ENCODE measurements at regions not wholly inside any gene's neighbourhood (a gene's known extent, or its start where the extent isn't known, plus 50 kb on each side); places are given as distances from the start of the nearest gene placed in this dataset.

DNA sequence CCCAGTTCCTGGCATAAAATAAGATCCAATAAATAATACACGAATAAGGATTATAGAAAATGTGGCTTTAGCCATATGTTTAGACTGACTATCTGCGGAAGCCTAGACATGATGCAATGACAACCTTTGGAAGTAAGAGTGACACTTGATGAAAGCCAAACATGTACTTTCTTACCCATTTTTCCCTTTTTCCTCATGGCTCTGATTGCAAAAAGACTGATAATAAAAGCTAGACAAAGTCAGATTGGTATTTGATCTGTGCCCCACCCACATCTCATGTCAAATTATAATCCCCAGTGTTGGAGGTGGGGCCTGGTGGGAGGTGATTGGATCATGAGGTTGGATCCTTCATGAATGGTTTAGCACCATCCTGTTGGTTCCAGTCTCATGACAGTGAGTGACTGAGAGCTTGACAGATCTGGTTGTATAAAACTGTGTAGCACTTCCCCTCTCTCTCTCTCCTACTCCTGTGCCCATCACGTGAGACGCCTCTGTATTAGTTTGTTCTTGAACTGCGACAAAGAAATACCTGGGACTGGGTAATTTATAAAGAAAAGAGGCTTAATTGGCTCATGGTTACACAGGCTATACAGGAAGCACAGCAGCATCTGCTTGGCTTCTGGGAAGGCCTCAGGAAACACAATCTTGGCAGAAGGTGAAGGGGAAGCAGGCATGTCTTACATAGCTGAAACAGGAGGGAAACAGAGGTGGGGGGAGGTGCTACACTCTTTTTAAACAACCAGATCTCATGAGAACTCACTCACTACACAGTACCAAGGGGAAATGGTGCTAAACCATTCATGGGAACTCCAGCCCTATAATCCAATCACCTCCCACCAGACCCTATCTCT is 243.4 kb upstream of the PIK3R1 start:
- Histone ChIP-seq H3K4me2 (ENCODE audit: low read depth, low read length, poor library complexity, severe bottlenecking) (no peak overlapping the region), H3F3A (ENCODE audit: insufficient read depth) (no peaks in the 10 kb centered on the region), H2AFZ (ENCODE audit: low read depth, low read length, severe bottlenecking) (no peak overlapping the region)

DNA sequence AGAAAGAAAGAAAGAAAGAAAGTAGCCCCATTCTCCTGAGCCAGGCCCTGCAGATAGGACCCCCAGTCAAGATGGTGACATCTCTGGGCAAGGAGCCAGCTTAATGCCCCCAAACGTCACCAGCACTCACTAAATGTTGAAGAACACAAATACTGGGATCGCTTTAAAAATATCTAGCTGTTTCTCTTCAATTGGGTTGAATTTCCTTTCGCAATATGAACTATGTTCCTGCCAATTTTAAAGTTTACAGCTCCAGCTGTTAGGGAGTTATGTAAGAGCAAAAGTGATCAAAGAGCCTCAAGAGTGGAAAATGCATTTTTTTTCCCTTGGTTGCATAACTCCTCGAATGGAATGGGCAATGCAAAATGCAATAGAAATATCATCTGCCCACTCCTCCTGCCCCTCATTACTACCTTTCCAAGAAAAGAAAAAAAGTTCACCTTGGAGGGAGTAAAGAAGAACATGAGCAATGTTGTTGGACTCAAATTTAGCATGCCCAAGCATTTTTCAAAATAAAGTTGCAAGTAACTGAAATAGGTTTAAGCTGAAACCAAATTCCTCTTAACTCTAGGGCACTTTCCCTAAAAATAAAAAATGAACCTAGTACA is 244.2 kb upstream of the PIK3R1 start:
- TF ChIP-seq EZH2phosphoT487 (conservative IDR thresholded peaks at IDR 0.05; ENCODE audit: low read length), result no peak
- TF ChIP-seq, protein P1, sequence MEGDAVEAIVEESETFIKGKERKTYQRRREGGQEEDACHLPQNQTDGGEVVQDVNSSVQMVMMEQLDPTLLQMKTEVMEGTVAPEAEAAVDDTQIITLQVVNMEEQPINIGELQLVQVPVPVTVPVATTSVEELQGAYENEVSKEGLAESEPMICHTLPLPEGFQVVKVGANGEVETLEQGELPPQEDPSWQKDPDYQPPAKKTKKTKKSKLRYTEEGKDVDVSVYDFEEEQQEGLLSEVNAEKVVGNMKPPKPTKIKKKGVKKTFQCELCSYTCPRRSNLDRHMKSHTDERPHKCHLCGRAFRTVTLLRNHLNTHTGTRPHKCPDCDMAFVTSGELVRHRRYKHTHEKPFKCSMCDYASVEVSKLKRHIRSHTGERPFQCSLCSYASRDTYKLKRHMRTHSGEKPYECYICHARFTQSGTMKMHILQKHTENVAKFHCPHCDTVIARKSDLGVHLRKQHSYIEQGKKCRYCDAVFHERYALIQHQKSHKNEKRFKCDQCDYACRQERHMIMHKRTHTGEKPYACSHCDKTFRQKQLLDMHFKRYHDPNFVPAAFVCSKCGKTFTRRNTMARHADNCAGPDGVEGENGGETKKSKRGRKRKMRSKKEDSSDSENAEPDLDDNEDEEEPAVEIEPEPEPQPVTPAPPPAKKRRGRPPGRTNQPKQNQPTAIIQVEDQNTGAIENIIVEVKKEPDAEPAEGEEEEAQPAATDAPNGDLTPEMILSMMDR (IDR thresholded peaks at IDR 0.05; ENCODE audit: insufficient read depth, low read length, poor library complexity, severe bottlenecking), result no peak
- Histone ChIP-seq H3K9me3 (ENCODE audit: insufficient read depth, low read length) (no peaks in the 10 kb centered on the region), H3K27ac (ENCODE audit: low read depth, low read length) (no peak overlapping the region), H3K9ac (ENCODE audit: low read length) (no peak overlapping the region), H3K36me3 (ENCODE audit: low read length) (no peaks in the 10 kb centered on the region), H3K27me3 (ENCODE audit: low read length) (no peaks in the 10 kb centered on the region), H3K9me2 (replicated peaks; ENCODE audit: insufficient read depth, low read length) (no peaks in the 10 kb centered on the region), H4K20me1 (ENCODE audit: low read depth, low read length) (no peaks in the 10 kb centered on the region), H2AFZ (ENCODE audit: low read depth, low read length, severe bottlenecking) (no peak overlapping the region), H3K4me3 (ENCODE audit: insufficient read depth, low read length, poor library complexity, severe bottlenecking) (no peak overlapping the region), H3K4me2 (ENCODE audit: low read depth, low read length, poor library complexity, severe bottlenecking) (no peak overlapping the region), H3K79me2 (ENCODE audit: insufficient read depth, low read length) (no peaks in the 10 kb centered on the region), H3F3A (ENCODE audit: insufficient read depth) (no peaks in the 10 kb centered on the region)

More for the DNA sequence above, 243.4 kb upstream of the PIK3R1 start:
- Histone ChIP-seq H3K27ac (ENCODE audit: low read depth, low read length) (no peak overlapping the region), H3K4me3 (ENCODE audit: insufficient read depth, low read length, poor library complexity, severe bottlenecking) (no peak overlapping the region), H3K27me3 (ENCODE audit: low read length) (no peaks in the 10 kb centered on the region), H3K9me2 (replicated peaks; ENCODE audit: insufficient read depth, low read length) (no peaks in the 10 kb centered on the region), H3K9ac (ENCODE audit: low read length) (no peak overlapping the region), H3K79me2 (ENCODE audit: insufficient read depth, low read length) (no peaks in the 10 kb centered on the region), H4K20me1 (ENCODE audit: low read depth, low read length) (no peaks in the 10 kb centered on the region), H3K36me3 (ENCODE audit: low read length) (no peaks in the 10 kb centered on the region), H3K9me3 (ENCODE audit: insufficient read depth, low read length) (no peaks in the 10 kb centered on the region)
- no peak for TF ChIP-seq EZH2phosphoT487 (conservative IDR thresholded peaks at IDR 0.05; ENCODE audit: low read length)
- TF ChIP-seq, protein P1 (IDR thresholded peaks at IDR 0.05; ENCODE audit: insufficient read depth, low read length, poor library complexity, severe bottlenecking), result no peak

DNA sequence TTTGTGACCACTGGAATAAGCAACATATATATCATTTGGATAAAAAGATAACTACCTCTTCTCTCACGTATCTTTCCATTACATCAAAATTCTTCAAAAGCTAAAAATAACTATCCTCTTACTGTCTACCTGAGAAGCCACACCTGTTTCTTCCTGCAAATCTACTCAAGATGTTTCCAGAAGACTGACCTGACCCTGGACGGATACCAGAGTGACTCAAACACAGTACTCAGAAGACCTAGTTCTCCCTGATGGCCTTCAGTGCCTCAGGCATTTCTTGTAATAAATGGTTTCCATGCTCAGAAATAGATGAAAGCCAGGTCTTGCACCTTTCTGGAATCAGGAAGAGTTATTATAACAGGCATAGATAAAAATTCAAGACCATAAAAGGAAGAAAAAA is 245.9 kb upstream of the PIK3R1 start:
- Histone ChIP-seq H3K79me2 (ENCODE audit: insufficient read depth, low read length) (no peaks in the 10 kb centered on the region), H3K4me2 (ENCODE audit: low read depth, low read length, poor library complexity, severe bottlenecking) (no peak overlapping the region), H2AFZ (ENCODE audit: low read depth, low read length, severe bottlenecking) (no peak overlapping the region), H3K9ac (ENCODE audit: low read length) (no peak overlapping the region), H3K36me3 (ENCODE audit: low read length) (no peaks in the 10 kb centered on the region), H3F3A (ENCODE audit: insufficient read depth) (no peaks in the 10 kb centered on the region), H3K9me3 (ENCODE audit: insufficient read depth, low read length) (no peaks in the 10 kb centered on the region), H3K4me3 (ENCODE audit: insufficient read depth, low read length, poor library complexity, severe bottlenecking) (no peak overlapping the region), H3K27ac (ENCODE audit: low read depth, low read length) (no peak overlapping the region), H4K20me1 (ENCODE audit: low read depth, low read length) (no peaks in the 10 kb centered on the region), H3K9me2 (replicated peaks; ENCODE audit: insufficient read depth, low read length) (no peaks in the 10 kb centered on the region), H3K27me3 (ENCODE audit: low read length) (no peaks in the 10 kb centered on the region)
- TF ChIP-seq EZH2phosphoT487 (conservative IDR thresholded peaks at IDR 0.05; ENCODE audit: low read length), result no peak
- TF ChIP-seq, protein P1 (IDR thresholded peaks at IDR 0.05; ENCODE audit: insufficient read depth, low read length, poor library complexity, severe bottlenecking), result no peak
